ENCODE measurements at regions not wholly inside any gene's neighbourhood (a gene's known extent, or its start where the extent isn't known, plus 50 kb on each side); places are given as distances from the start of the nearest gene placed in this dataset.
A peak's percentile ranks its signal among the peaks of the same experiment; 100 is the strongest.

DNA sequence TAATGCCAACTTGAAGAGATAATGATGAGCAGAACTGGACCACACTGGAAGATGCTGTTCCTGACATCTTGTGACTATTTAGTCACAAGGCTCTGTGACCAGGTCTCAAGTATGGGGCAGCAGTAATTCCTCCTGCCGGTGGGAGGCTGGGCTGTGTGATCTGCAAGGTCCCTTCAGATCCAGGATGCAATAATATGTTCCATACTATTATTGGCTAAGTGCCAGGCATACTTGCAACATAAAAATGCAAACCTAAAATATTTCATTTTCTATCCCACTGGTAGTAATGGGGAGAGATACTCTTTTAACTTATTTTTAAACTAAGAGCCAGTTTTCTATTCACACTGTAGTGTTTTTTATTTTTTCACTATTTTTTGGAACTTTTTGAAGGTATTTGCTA lies 171.5 kb downstream of the CYP26A1 start:
- Histone ChIP-seq H3K9me3 (no peaks in the 10 kb centered on the region), H3K27ac (no peak overlapping the region), H3K4me1 (no peaks in the 10 kb centered on the region), H3K27me3 (no peaks in the 10 kb centered on the region), H3K36me3 (no peaks in the 10 kb centered on the region), H3K4me3 (no peak overlapping the region)
- WGBS, 5 donors = 38 to 59% (median 47%) methylated on average over 1 of the region's 1 CpG
- DNase-seq = no peak
- intact Hi-C loops (cut with DNase I; ENCODE audit: low total_unique reads) = no loop called here
- TF ChIP-seq, protein P1, sequence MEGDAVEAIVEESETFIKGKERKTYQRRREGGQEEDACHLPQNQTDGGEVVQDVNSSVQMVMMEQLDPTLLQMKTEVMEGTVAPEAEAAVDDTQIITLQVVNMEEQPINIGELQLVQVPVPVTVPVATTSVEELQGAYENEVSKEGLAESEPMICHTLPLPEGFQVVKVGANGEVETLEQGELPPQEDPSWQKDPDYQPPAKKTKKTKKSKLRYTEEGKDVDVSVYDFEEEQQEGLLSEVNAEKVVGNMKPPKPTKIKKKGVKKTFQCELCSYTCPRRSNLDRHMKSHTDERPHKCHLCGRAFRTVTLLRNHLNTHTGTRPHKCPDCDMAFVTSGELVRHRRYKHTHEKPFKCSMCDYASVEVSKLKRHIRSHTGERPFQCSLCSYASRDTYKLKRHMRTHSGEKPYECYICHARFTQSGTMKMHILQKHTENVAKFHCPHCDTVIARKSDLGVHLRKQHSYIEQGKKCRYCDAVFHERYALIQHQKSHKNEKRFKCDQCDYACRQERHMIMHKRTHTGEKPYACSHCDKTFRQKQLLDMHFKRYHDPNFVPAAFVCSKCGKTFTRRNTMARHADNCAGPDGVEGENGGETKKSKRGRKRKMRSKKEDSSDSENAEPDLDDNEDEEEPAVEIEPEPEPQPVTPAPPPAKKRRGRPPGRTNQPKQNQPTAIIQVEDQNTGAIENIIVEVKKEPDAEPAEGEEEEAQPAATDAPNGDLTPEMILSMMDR (IDR thresholded peaks at IDR 0.05) = no peak
- TF ChIP-seq POLR2A (IDR thresholded peaks at IDR 0.05) (no peak), POLR2AphosphoS5 (IDR thresholded peaks at IDR 0.05) (no peak)

DNA sequence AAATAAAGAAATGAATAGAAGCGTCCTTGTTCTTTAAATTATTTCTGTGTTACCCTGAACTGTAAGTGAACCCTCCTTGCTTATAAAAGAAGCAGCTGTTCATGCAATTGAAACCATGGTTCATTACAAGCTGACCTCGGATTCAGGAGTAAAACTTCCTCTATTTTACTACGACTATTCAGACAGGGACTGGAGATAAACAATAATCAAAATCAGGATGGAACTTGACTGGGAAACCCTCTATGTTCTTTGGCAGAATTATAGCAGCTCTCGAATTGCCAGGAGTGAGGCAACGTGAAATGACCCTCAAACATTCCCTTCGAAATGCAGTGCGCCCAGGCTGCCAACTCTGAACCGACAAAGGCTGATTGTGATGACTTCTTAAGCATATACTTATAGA lies 172.1 kb downstream of the CYP26A1 start:
- WGBS, 5 donors = 49 to 68% (median 61%) methylated on average over 8 of the region's 8 CpGs
- Histone ChIP-seq H3K36me3 (no peaks in the 10 kb centered on the region), H3K4me3 (no peak overlapping the region), H3K27me3 (no peaks in the 10 kb centered on the region), H3K27ac (no peak overlapping the region), H3K4me1 (no peaks in the 10 kb centered on the region), H3K9me3 (no peaks in the 10 kb centered on the region)
- intact Hi-C loops (cut with DNase I; ENCODE audit: low total_unique reads) = no loop called here
- DNase-seq = peak in 1 of 2 donors; percentile 32
- no peak for TF ChIP-seq EP300 (IDR thresholded peaks at IDR 0.05)
- TF ChIP-seq, protein P1 (IDR thresholded peaks at IDR 0.05) = no peak
- no peak for TF ChIP-seq POLR2AphosphoS5 (IDR thresholded peaks at IDR 0.05)
- no peak for TF ChIP-seq POLR2A (IDR thresholded peaks at IDR 0.05)

DNA sequence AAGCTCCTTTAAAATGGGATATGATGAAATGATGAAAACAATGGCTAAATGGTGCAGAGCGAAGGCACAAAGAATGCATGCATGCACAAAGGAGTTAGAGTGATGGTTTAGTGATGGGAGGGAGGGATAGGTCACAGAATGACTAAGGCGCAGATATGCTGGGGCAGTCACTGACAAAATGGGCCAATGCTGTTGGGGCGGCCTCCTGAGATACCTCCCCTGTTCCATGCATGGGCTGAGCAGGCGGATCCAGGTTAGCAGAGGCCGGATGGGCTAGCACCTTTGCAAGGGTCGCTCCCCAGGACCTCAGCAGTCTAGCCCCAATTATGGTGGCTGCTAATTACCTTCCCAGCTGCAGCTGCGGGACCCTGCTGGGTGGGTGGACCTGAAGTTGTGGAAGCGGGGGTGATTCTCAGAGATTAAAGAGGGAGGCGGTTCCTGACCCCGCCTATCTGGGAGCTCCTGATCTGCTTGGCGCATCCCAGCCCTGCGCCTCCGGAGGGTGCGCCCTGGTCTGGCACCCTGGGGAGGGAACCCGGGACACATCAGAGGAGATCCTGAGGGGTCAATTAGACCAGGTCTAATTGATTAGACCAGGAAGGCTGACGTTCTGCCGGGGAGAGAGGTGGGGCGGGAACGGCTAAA lies 175.0 kb downstream of the CYP26A1 start:
- TF ChIP-seq POLR2AphosphoS5 (IDR thresholded peaks at IDR 0.05) (no peak), EP300 (IDR thresholded peaks at IDR 0.05) (no peak), POLR2A (IDR thresholded peaks at IDR 0.05) (no peak)
- TF ChIP-seq, protein P1 (IDR thresholded peaks at IDR 0.05) = no peak
- WGBS, 5 donors = 68 to 79% (median 69%) methylated on average over 16 to 19 of the region's 19 CpGs

DNA sequence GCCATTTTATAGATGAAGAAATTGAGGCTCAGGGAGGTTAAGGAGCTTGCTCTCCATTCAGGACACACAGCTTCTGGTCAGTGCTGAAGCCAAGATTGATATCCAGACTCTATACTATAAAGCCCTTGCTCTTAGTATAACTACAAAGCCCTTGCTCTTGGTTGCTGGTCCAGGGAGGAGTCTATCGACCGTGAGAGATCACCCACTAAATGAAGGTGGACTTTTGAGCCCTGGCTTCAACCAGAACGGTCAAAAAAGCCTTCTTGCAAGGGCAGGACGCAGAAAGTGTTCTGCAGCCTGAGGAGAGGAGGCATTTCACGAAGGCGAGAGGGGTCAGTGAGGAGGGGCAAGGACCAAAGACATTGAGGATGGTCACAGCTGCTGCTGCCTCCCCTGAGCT lies 176.3 kb downstream of the CYP26A1 start:
- Histone ChIP-seq H3K27me3 (no peaks in the 10 kb centered on the region), H3K9me3 (no peaks in the 10 kb centered on the region), H3K4me3 (no peak overlapping the region), H3K4me1 (no peaks in the 10 kb centered on the region), H3K36me3 (no peaks in the 10 kb centered on the region), H3K27ac (no peak overlapping the region)
- TF ChIP-seq EP300 (IDR thresholded peaks at IDR 0.05) (no peak), POLR2A (IDR thresholded peaks at IDR 0.05) (no peak), POLR2AphosphoS5 (IDR thresholded peaks at IDR 0.05) (no peak)
- TF ChIP-seq, protein P1 (IDR thresholded peaks at IDR 0.05) = no peak
- WGBS, 5 donors = 80 to 85% (median 81%) methylated on average over 6 of the region's 6 CpGs
- DNase-seq = no peak
- intact Hi-C loops (cut with DNase I; ENCODE audit: low total_unique reads) = no loop called here

More for the DNA sequence above, 175.0 kb downstream of the CYP26A1 start:
- DNase-seq = no peak
- H3K27ac ChIP-seq = no peak overlapping the region
- no peaks in the 10 kb centered on the region for H3K4me1 ChIP-seq
- H3K9me3 ChIP-seq = no peaks in the 10 kb centered on the region
- no peak overlapping the region for H3K4me3 ChIP-seq
- intact Hi-C loops (cut with DNase I; ENCODE audit: low total_unique reads) = no loop called here
- no peaks in the 10 kb centered on the region for H3K36me3 ChIP-seq
- no peaks in the 10 kb centered on the region for H3K27me3 ChIP-seq
